Liver (tissue), 8 donors: ENCODE measurements at regions not wholly inside any gene's neighbourhood (a gene's known extent, or its start where the extent isn't known, plus 50 kb on each side); places are given as distances from the start of the nearest gene placed in this dataset.

ENCODE experiments used
- DNase-seq: peaks from one replicate; pipeline ENCODE4 v3.0.0-alpha.2; 2017; ENCODE audit warnings: low spot score
- H3K27ac ChIP-seq, 2 donors: one replicate each; pipeline ENCODE4 v1.7.0; 2013; ENCODE audit warnings: inconsistent platforms in 2 of 2, low read length in 2 of 2, control low read depth in 1 of 2, low read depth in 1 of 2, mild to moderate bottlenecking in 1 of 2
- H3K27me3 ChIP-seq, 4 donors: one replicate each; pipeline versions ENCODE4 v1.6.1 to v1.7.0; 2013; ENCODE audit warnings: low read length in 3 of 4, inconsistent platforms in 1 of 4, mild to moderate bottlenecking in 1 of 4, moderate library complexity in 1 of 4; ENCODE audit not compliant: control insufficient read depth in 4 of 4, insufficient read depth in 4 of 4
- H3K36me3 ChIP-seq, 4 donors: one replicate each; pipeline versions ENCODE4 v1.6.1 to v1.7.0; 2013; ENCODE audit warnings: low read length in 3 of 4, mild to moderate bottlenecking in 3 of 4, low read depth in 1 of 4, moderate library complexity in 1 of 4; ENCODE audit not compliant: control insufficient read depth in 4 of 4, insufficient read depth in 3 of 4
- H3K4me1 ChIP-seq, 4 donors: one replicate each; pipeline versions ENCODE4 v1.6.1 to v1.7.0; 2013; ENCODE audit warnings: low read length in 3 of 4, mild to moderate bottlenecking in 3 of 4, moderate library complexity in 1 of 4; ENCODE audit not compliant: control insufficient read depth in 4 of 4, insufficient read depth in 4 of 4
- H3K4me3 ChIP-seq, 3 donors: one replicate each; pipeline versions ENCODE4 v1.6.1 to v1.7.0; 2013; ENCODE audit warnings: low read length in 3 of 3, control low read depth in 1 of 3, low read depth in 1 of 3, mild to moderate bottlenecking in 1 of 3
- H3K9ac ChIP-seq, 2 donors: one replicate each; pipeline ENCODE4 v1.7.0; 2013; ENCODE audit warnings: low read length in 2 of 2, mild to moderate bottlenecking in 2 of 2, moderate library complexity in 2 of 2, control low read depth in 1 of 2, low read depth in 1 of 2
- H3K9me3 ChIP-seq, 4 donors: one replicate each; pipeline versions ENCODE4 v1.6.1 to v1.7.0; 2013; ENCODE audit warnings: low read length in 3 of 4; ENCODE audit not compliant: control insufficient read depth in 4 of 4
- EGR1 ChIP-seq, 2 donors: IDR thresholded peaks; 2 replicates each; pipeline ENCODE4 v1.6.1; 2016 to 2018; ENCODE audit warnings: antibody characterized with exemption in 2 of 2, low read depth in 2 of 2
- FOXA1 ChIP-seq: IDR thresholded peaks from 2 replicates; pipeline ENCODE4 v1.6.1; 2016; ENCODE audit warnings: antibody characterized with exemption
- FOXA2 ChIP-seq: IDR thresholded peaks from 2 replicates; pipeline ENCODE4 v1.6.1; 2016; ENCODE audit warnings: antibody characterized with exemption
- GABPA ChIP-seq, 2 donors: IDR thresholded peaks in 1 of 2; conservative IDR thresholded peaks in 1 of 2; 2 replicates each; pipeline ENCODE4 v1.6.1; 2016; ENCODE audit warnings: antibody characterized with exemption in 2 of 2, mild to moderate bottlenecking in 1 of 2, moderate library complexity in 1 of 2
- HNF4A ChIP-seq, 2 donors: conservative IDR thresholded peaks; 2 replicates each; pipeline ENCODE4 v1.6.1; 2016; ENCODE audit warnings: antibody characterized with exemption in 2 of 2, mild to moderate bottlenecking in 2 of 2
- HNF4G ChIP-seq: IDR thresholded peaks from 2 replicates; pipeline ENCODE4 v1.6.1; 2016; ENCODE audit warnings: antibody characterized with exemption
- JUND ChIP-seq, 2 donors: IDR thresholded peaks; 2 replicates each; pipeline ENCODE4 v1.6.1; 2016; ENCODE audit warnings: antibody characterized with exemption in 2 of 2
- NR2F2 ChIP-seq: IDR thresholded peaks from 2 replicates; pipeline ENCODE4 v1.6.1; 2016; ENCODE audit warnings: antibody characterized with exemption
- RAD21 ChIP-seq, 2 donors: IDR thresholded peaks; 2 replicates each; pipeline ENCODE4 v1.6.1; 2016; ENCODE audit warnings: antibody characterized with exemption in 2 of 2, mild to moderate bottlenecking in 2 of 2
- RXRA ChIP-seq, 2 donors: IDR thresholded peaks; 2 replicates each; pipeline ENCODE4 v1.6.1; 2017 to 2018; ENCODE audit warnings: antibody characterized with exemption in 2 of 2, mild to moderate bottlenecking in 1 of 2
- SP1 ChIP-seq: IDR thresholded peaks from 2 replicates; pipeline ENCODE4 v1.6.1; 2018; ENCODE audit warnings: antibody characterized with exemption, mild to moderate bottlenecking
- TAF1 ChIP-seq: conservative IDR thresholded peaks from 2 replicates; pipeline ENCODE4 v1.6.1; 2016; ENCODE audit warnings: antibody characterized with exemption, mild to moderate bottlenecking
- YY1 ChIP-seq: IDR thresholded peaks from 2 replicates; pipeline ENCODE4 v1.6.1; 2016; ENCODE audit warnings: antibody characterized with exemption, mild to moderate bottlenecking
- WGBS: extraction: QIAGEN DNeasy Blood & Tissue Kit; methylation state at CpG from one replicate; pipeline ENCODE4 v1.1.7; 2013; 5-methylcytosine and 5-hydroxymethylcytosine counted together
- TF ChIP-seq, protein P1 (sequence below): IDR thresholded peaks from 2 replicates; pipeline ENCODE4 v1.6.1; 2016; ENCODE audit warnings: antibody characterized with exemption
- TF ChIP-seq, protein P2 (sequence below): IDR thresholded peaks from 2 replicates; pipeline ENCODE4 v1.6.1; 2016; ENCODE audit warnings: antibody characterized with exemption
- TF ChIP-seq, protein P3 (sequence below): fragments of 150-350 bp; IDR thresholded peaks from 2 replicates; pipeline ENCODE4 v1.5.1; 2017; ENCODE audit warnings: improper control_type of control experiment, low read depth, low read length; ENCODE audit not compliant: missing input control
- TF ChIP-seq, protein P4 (sequence below): IDR thresholded peaks from 2 replicates; pipeline ENCODE4 v1.6.1; 2016; ENCODE audit warnings: antibody characterized with exemption
- TF ChIP-seq, protein P5 (sequence below): IDR thresholded peaks from 2 replicates; pipeline ENCODE4 v1.6.1; 2016; ENCODE audit warnings: antibody characterized with exemption, mild to moderate bottlenecking
- donor health status: healthy.
- donor health status: healthy.
- donor health status: healthy.
- donor health status: healthy.
- donor health status: healthy.

DNA sequence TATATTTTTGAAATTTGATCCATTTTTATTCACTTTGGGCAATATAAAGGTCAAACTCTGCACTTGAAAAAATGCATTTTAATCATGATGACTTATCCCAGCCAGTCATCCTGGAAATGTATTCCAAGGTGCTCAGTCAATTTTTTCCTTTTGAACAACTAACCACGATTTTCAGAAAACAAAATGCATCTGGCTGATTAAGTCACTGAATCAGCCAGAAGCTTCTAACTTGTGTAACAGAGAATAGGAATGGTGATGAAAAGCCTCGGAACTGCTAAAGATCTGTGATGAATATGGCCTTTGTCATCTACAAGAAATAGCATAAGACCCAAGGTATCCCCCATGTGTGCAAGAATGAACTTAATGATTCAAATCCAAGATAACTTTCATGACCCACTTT lies 572.7 kb downstream of the EPHA4 start:
- no peak overlapping the region for H3K4me3 ChIP-seq
- H3K9me3 ChIP-seq = no peaks in the 10 kb centered on the region
- no peak overlapping the region for H3K27ac ChIP-seq
- H3K36me3 ChIP-seq = no peaks in the 10 kb centered on the region
- no peaks in the 10 kb centered on the region for H3K27me3 ChIP-seq
- 64% methylated on average over 2 of the region's 2 CpGs for WGBS
- no peak for TF ChIP-seq YY1
- TF ChIP-seq FOXA1 = no peak
- TF ChIP-seq, protein P1, sequence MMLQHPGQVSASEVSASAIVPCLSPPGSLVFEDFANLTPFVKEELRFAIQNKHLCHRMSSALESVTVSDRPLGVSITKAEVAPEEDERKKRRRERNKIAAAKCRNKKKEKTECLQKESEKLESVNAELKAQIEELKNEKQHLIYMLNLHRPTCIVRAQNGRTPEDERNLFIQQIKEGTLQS = no peak
- TF ChIP-seq, protein P2, sequence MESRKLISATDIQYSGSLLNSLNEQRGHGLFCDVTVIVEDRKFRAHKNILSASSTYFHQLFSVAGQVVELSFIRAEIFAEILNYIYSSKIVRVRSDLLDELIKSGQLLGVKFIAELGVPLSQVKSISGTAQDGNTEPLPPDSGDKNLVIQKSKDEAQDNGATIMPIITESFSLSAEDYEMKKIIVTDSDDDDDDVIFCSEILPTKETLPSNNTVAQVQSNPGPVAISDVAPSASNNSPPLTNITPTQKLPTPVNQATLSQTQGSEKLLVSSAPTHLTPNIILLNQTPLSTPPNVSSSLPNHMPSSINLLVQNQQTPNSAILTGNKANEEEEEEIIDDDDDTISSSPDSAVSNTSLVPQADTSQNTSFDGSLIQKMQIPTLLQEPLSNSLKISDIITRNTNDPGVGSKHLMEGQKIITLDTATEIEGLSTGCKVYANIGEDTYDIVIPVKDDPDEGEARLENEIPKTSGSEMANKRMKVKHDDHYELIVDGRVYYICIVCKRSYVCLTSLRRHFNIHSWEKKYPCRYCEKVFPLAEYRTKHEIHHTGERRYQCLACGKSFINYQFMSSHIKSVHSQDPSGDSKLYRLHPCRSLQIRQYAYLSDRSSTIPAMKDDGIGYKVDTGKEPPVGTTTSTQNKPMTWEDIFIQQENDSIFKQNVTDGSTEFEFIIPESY = no peak
- TF ChIP-seq, protein P3, sequence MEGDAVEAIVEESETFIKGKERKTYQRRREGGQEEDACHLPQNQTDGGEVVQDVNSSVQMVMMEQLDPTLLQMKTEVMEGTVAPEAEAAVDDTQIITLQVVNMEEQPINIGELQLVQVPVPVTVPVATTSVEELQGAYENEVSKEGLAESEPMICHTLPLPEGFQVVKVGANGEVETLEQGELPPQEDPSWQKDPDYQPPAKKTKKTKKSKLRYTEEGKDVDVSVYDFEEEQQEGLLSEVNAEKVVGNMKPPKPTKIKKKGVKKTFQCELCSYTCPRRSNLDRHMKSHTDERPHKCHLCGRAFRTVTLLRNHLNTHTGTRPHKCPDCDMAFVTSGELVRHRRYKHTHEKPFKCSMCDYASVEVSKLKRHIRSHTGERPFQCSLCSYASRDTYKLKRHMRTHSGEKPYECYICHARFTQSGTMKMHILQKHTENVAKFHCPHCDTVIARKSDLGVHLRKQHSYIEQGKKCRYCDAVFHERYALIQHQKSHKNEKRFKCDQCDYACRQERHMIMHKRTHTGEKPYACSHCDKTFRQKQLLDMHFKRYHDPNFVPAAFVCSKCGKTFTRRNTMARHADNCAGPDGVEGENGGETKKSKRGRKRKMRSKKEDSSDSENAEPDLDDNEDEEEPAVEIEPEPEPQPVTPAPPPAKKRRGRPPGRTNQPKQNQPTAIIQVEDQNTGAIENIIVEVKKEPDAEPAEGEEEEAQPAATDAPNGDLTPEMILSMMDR = no peak
- TF ChIP-seq EGR1 (IDR thresholded peaks at IDR 0.05; ENCODE audit: low read depth in 2 of 2) = no peak
- no peak for TF ChIP-seq SP1
- TF ChIP-seq, protein P4, sequence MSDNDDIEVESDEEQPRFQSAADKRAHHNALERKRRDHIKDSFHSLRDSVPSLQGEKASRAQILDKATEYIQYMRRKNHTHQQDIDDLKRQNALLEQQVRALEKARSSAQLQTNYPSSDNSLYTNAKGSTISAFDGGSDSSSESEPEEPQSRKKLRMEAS = no peak
- no peak for TF ChIP-seq HNF4G
- TF ChIP-seq, protein P5, sequence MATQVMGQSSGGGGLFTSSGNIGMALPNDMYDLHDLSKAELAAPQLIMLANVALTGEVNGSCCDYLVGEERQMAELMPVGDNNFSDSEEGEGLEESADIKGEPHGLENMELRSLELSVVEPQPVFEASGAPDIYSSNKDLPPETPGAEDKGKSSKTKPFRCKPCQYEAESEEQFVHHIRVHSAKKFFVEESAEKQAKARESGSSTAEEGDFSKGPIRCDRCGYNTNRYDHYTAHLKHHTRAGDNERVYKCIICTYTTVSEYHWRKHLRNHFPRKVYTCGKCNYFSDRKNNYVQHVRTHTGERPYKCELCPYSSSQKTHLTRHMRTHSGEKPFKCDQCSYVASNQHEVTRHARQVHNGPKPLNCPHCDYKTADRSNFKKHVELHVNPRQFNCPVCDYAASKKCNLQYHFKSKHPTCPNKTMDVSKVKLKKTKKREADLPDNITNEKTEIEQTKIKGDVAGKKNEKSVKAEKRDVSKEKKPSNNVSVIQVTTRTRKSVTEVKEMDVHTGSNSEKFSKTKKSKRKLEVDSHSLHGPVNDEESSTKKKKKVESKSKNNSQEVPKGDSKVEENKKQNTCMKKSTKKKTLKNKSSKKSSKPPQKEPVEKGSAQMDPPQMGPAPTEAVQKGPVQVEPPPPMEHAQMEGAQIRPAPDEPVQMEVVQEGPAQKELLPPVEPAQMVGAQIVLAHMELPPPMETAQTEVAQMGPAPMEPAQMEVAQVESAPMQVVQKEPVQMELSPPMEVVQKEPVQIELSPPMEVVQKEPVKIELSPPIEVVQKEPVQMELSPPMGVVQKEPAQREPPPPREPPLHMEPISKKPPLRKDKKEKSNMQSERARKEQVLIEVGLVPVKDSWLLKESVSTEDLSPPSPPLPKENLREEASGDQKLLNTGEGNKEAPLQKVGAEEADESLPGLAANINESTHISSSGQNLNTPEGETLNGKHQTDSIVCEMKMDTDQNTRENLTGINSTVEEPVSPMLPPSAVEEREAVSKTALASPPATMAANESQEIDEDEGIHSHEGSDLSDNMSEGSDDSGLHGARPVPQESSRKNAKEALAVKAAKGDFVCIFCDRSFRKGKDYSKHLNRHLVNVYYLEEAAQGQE = no peak
- TF ChIP-seq GABPA (IDR thresholded peaks at IDR 0.05 in 1 of 2, conservative IDR thresholded peaks at IDR 0.05 in 1 of 2) = no peak
- no peak for TF ChIP-seq TAF1
- no peak for TF ChIP-seq FOXA2
- no peak for TF ChIP-seq RAD21 (IDR thresholded peaks at IDR 0.05)
- TF ChIP-seq NR2F2 = no peak
- no peak for TF ChIP-seq JUND (IDR thresholded peaks at IDR 0.05)
- TF ChIP-seq RXRA (IDR thresholded peaks at IDR 0.05) = no peak
- TF ChIP-seq HNF4A (conservative IDR thresholded peaks at IDR 0.05) = no peak
- no peak overlapping the region for H3K9ac ChIP-seq
- no peak for DNase-seq
- H3K4me1 ChIP-seq = no peaks in the 10 kb centered on the region
